LNCAP (cell line): ENCODE measurements at regions not wholly inside any gene's neighbourhood (a gene's known extent, or its start where the extent isn't known, plus 50 kb on each side); places are given as distances from the start of the nearest gene placed in this dataset.

ENCODE experiments used
- TF ChIP-seq, protein P1 (sequence below): fragments of 450-650 bp; IDR thresholded peaks from 2 replicates; pipeline ENCODE4 v1.5.1; 2017; ENCODE audit warnings: mild to moderate bottlenecking

DNA sequence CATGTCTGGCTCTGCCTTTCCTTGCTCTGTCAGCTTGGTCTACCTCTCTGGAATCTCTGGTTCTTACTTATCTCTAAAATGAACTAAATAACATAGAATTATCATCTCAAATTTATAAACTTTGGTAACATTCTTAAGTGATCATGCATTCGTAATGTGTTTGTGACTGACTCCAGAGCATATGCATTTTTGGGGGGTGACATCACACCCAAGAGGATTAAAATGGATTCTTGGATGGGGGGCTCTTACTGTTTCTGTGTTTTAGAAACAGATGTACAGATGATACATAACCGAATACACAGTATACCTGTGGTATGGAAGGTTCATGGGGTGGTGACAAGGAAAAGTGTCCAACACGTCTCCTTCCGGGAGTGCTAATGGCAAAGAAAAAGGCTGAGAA is 1162.1 kb downstream of the VRK1 start:
- TF ChIP-seq, protein P1, sequence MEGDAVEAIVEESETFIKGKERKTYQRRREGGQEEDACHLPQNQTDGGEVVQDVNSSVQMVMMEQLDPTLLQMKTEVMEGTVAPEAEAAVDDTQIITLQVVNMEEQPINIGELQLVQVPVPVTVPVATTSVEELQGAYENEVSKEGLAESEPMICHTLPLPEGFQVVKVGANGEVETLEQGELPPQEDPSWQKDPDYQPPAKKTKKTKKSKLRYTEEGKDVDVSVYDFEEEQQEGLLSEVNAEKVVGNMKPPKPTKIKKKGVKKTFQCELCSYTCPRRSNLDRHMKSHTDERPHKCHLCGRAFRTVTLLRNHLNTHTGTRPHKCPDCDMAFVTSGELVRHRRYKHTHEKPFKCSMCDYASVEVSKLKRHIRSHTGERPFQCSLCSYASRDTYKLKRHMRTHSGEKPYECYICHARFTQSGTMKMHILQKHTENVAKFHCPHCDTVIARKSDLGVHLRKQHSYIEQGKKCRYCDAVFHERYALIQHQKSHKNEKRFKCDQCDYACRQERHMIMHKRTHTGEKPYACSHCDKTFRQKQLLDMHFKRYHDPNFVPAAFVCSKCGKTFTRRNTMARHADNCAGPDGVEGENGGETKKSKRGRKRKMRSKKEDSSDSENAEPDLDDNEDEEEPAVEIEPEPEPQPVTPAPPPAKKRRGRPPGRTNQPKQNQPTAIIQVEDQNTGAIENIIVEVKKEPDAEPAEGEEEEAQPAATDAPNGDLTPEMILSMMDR: no peak

DNA sequence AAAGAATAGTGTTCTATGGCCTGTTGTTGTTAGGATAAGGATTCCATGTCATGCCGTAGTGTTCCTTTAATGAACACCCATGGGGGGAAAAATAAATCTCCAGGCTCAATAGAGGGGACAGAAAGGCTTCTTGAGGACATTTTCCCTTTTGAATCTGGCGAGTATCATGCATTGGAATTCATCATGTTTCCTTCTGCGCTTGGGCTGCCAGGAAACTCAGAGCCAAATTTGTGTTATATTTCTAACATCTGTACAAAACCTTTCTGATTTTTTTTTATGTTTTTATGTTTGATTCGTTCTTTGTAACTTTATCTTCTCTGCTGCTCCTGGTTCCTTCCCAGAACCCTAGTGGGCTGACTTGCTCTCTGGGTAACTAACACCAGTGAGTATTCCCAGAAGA is 1163.3 kb downstream of the VRK1 start:
- TF ChIP-seq, protein P1: no peak

DNA sequence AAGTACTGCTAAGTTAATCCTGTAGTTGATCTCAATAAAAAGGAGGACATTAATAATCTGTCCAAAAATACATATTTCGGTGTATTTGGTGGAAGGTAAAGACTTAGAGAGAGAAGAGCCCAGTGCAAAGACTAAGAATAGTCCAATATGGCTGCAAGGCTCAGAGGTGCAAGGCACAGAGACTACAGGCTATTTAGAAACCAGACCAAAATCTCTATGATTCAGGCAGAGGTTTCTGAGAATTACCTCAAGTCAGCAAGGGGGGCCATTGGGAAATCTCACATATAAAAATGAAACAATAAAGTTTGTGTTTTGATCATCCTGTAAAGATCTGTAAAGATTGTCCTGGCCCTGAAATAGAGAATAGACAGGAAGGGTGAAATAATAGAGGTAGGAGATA is 1173.0 kb downstream of the VRK1 start:
- TF ChIP-seq, protein P1: no peak

DNA sequence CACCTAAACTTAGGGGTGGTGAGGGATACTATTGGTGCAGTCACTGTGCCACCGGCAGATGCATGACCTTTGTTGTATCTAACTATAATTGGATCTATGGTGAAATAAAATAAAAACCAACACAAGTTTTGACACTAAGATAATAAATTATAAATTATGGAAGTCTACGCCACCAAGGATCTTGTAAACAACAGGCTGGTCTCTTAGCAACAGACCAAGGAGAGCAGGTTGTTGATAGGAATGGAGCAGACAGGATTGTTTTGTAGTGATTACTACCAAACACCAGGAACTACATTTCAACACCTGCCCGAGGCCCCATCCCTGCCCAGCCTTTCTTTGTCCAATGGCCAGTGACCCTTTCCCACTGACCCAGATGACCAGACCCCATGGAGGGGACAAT is 1178.0 kb downstream of the VRK1 start:
- TF ChIP-seq, protein P1: no peak

DNA sequence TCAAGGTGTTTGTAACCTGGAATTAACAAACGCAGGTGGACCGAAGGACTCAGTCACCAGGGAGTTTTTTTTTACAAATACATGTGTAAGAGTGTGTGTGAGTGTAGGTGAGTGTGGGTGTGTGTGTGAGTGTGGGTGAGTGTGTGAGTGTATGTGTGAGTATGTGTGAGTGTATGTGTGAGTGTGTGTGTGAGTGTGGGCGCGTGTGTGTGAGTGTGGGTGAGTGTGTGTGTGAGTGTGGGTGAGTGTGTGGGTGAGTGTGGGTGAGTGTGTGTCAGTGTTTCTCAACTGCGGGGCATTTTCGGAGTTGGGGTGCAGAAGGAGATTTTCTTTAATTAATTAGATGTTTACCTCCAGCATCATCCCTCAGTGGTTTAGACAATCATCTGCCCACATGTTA is 1178.8 kb downstream of the VRK1 start:
- TF ChIP-seq, protein P1: no peak

DNA sequence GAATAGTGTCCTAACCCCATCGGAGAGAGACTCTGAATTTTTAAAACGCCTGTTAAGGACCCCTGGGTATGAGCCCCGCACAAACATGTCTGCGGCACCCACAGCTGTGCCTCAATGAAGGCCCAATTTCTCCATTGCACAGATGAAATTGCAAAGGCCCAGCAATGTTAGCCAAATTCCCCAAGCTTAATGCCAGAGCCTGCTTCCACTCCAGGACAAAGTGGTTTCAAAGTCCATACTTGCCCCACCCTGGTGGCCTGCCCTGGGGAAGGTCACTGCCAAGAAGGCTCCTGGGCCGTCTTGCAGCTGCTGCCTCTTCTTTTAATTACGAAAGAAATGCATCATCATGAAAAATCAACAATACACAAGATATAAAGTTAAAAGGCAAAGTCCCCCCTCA is 1179.7 kb downstream of the VRK1 start:
- TF ChIP-seq, protein P1: no peak

DNA sequence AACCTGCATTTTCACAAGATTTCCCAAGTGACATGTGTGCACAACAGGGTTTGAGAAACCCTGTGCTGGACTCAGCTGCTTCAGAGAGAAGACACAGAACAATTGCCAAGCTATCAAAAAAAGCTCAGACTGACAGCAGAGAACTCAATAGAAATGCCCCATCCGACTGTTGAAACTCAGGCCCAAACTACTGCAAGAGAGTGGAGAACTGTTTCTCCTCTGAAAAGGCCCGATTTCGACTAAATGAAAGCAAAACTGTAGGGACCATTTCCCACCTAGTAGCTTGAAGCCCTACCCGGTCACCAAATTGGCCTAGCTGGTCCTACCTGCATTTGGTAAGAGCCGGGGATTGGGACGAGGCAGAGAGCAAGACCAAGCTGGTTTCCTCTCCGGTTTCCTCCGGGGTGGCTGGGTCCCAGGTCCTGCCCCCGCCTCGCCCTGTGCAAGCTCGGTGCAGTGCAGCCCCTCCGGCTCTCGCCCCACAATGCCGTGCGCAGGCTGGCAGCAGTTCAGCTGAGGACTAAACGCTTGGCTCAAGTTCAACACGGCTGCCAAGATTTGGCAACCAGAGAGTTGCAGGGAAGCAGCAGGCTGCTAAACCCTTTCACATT is 1180.6 kb downstream of the VRK1 start:
- TF ChIP-seq, protein P1: no peak

DNA sequence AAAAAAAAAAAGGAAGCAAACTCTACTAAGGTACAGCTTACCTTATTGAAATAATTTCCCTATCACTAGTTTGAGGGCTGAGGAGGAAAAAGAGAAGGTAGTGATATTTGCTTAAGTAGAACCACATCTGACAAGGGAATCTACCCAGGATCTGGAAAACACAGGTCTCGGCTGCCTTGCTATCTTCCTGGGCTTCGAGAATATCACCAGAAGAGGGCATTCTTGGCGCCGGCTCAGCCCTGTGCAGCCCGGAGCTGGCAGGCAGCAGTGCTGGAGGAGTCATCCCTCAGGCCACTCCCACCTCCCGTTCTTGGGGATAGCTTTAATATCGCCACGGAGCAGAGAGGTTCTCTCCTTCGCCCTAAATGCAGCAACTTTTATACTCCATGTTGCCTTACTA is 1181.2 kb downstream of the VRK1 start:
- TF ChIP-seq, protein P1: no peak
